RPMI7951 (cell line): ENCODE measurements at regions not wholly inside any gene's neighbourhood (a gene's known extent, or its start where the extent isn't known, plus 50 kb on each side); places are given as distances from the start of the nearest gene placed in this dataset.

Experiments used
- DNase-seq: peaks from one replicate; pipeline ENCODE4 v3.0.0-alpha.2; 2012; ENCODE audit warnings: low read depth

GRCh38 chr9:109883623-109884022 is 103.6 kb downstream of the PALM2AKAP2 start:
- DNase-seq, result no peak

- peak; percentile 28 for DNase-seq
Measured at GRCh38 chr9:109886041-109886440, 106.0 kb downstream of the PALM2AKAP2 start.

- DNase-seq, result peak; percentile 34
Measured at GRCh38 chr9:109886617-109887016, 106.6 kb downstream of the PALM2AKAP2 start.

GRCh38 chr9:109887079-109887478 is 107.1 kb downstream of the PALM2AKAP2 start:
- peak; percentile 83 for DNase-seq

- DNase-seq, result no peak
Measured at GRCh38 chr9:109888695-109889094, 108.7 kb downstream of the PALM2AKAP2 start.

- DNase-seq, result no peak
Measured at GRCh38 chr9:109889456-109889855, 109.5 kb downstream of the PALM2AKAP2 start.

GRCh38 chr9:109893241-109893640 is 113.2 kb downstream of the PALM2AKAP2 start:
- DNase-seq, result no peak

- no peak for DNase-seq
Measured at GRCh38 chr9:109894473-109894872, 114.5 kb downstream of the PALM2AKAP2 start.

GRCh38 chr9:109894921-109895758 is 115.1 kb downstream of the PALM2AKAP2 start:
- DNase-seq, result peak; percentile 79

GRCh38 chr9:109901201-109901600 is 121.2 kb downstream of the PALM2AKAP2 start:
- peak; percentile 66 for DNase-seq

- DNase-seq, result peak; percentile 65
Measured at GRCh38 chr9:109903515-109904138, 123.6 kb downstream of the PALM2AKAP2 start.

- DNase-seq, result peak; percentile 44
Measured at GRCh38 chr9:109904666-109905065, 124.7 kb downstream of the PALM2AKAP2 start.

GRCh38 chr9:109905472-109905871 is 125.5 kb downstream of the PALM2AKAP2 start:
- DNase-seq, result no peak

- DNase-seq, result no peak
Measured at GRCh38 chr9:109906766-109907382, 126.9 kb downstream of the PALM2AKAP2 start.

GRCh38 chr9:109907400-109907799 is 127.4 kb downstream of the PALM2AKAP2 start:
- DNase-seq, result no peak

GRCh38 chr9:109907810-109908458 is 127.9 kb downstream of the PALM2AKAP2 start:
- DNase-seq, result no peak

- no peak for DNase-seq
Measured at GRCh38 chr9:109908459-109909390, 128.7 kb downstream of the PALM2AKAP2 start.

GRCh38 chr9:109910671-109911518 is 130.9 kb downstream of the PALM2AKAP2 start:
- peak; percentile 76 for DNase-seq

- peak; percentile 55 for DNase-seq
Measured at GRCh38 chr9:109912082-109912582, 132.1 kb downstream of the PALM2AKAP2 start.
